PC-9 (cell line): ENCODE measurements at regions not wholly inside any gene's neighbourhood (a gene's known extent, or its start where the extent isn't known, plus 50 kb on each side); places are given as distances from the start of the nearest gene placed in this dataset.
A peak's percentile ranks its signal among the peaks of the same experiment; 100 is the strongest.

Experiments used
- BruUV-seq: library from RNA; stranded (reverse); fragments of 400-500 nt; replicated peaks from 2 replicates; lab custom pipeline; 2021; lab: Mats Ljungman, UMichigan
- CTCF ChIA-PET: fragments of 300-600 bp; sonication (Branson Sonifier 250); formaldehyde crosslinking; loops from one replicate; lab custom pipeline; 2022; ENCODE audit warnings: antibody characterized with exemption; lab: Charles Lee
- POLR2A ChIA-PET: fragments of 300-600 bp; sonication (Branson Sonifier 250); formaldehyde crosslinking; loops from one replicate; lab custom pipeline; 2022; ENCODE audit warnings: antibody characterized with exemption; ENCODE audit not compliant: unreplicated experiment; lab: Charles Lee
- DNase-seq, 2 experiments: peaks; one replicate each; pipeline versions ENCODE4 v3.0.0 to v3.0.0-alpha.2; 2015 to 2022; ENCODE audit warnings: mixed read lengths in 1 of 2
- H2AFZ ChIP-seq: fragments of 200-600 bp; sonication (generic); 2 replicates; pipeline ENCODE4 v1.8.1; 2017; ENCODE audit warnings: antibody characterized with exemption
- H3F3A ChIP-seq: fragments of 200-600 bp; sonication (generic); 2 replicates; pipeline ENCODE4 v1.8.1; 2017; ENCODE audit warnings: antibody characterized with exemption, mild to moderate bottlenecking, low read depth; ENCODE audit not compliant: insufficient read depth
- H3K27ac ChIP-seq: fragments of 200-600 bp; sonication (generic); 2 replicates; pipeline ENCODE4 v1.6.1; 2016; ENCODE audit warnings: mixed run types
- H3K27me3 ChIP-seq: fragments of 200-600 bp; sonication (generic); 2 replicates; pipeline ENCODE4 v1.6.1; 2016; ENCODE audit warnings: low read depth, mixed run types; ENCODE audit not compliant: insufficient read depth
- H3K36me3 ChIP-seq: fragments of 200-600 bp; sonication (generic); 2 replicates; pipeline ENCODE4 v1.6.1; 2016; ENCODE audit warnings: low read depth, mixed run types
- H3K4me1 ChIP-seq: fragments of 200-600 bp; sonication (generic); replicated peaks from 2 replicates; pipeline ENCODE4 v1.6.1; 2016; ENCODE audit warnings: mixed run types; ENCODE audit not compliant: insufficient read depth
- H3K4me2 ChIP-seq: fragments of 200-600 bp; sonication (generic); 2 replicates; pipeline ENCODE4 v1.6.1; 2017; ENCODE audit warnings: mixed run types
- H3K4me3 ChIP-seq: fragments of 200-600 bp; sonication (generic); 2 replicates; pipeline ENCODE4 v1.6.1; 2016; ENCODE audit warnings: mixed run types
- H3K79me2 ChIP-seq: fragments of 200-600 bp; sonication (generic); 2 replicates; pipeline ENCODE4 v1.6.1; 2017; ENCODE audit warnings: low read depth, mixed run types
- H3K9me2 ChIP-seq: fragments of 200-600 bp; sonication (generic); 2 replicates; pipeline ENCODE4 v1.8.1; 2017; ENCODE audit warnings: mild to moderate bottlenecking; ENCODE audit not compliant: insufficient read depth
- H3K9me3 ChIP-seq: fragments of 200-600 bp; sonication (generic); 2 replicates; pipeline ENCODE4 v1.8.1; 2016; ENCODE audit warnings: low read depth; ENCODE audit not compliant: insufficient read depth
- H4K20me1 ChIP-seq: fragments of 200-600 bp; sonication (generic); 2 replicates; pipeline ENCODE4 v1.8.1; 2017; ENCODE audit not compliant: insufficient read depth
- EZH2 ChIP-seq: fragments of 200-600 bp; sonication (generic); IDR thresholded peaks from 2 replicates; pipeline ENCODE4 v1.8.0; 2017; ENCODE audit warnings: antibody characterized with exemption, low read depth
- intact Hi-C: fragments of 100-400 bp; cut with micrococcal nuclease; formaldehyde crosslinking; loops from one replicate; pipeline ENCODE4 v1.10.0; 2022; ENCODE audit not compliant: unreplicated experiment
- TF ChIP-seq, protein P1 (sequence below): fragments of 200-600 bp; sonication (generic); conservative IDR thresholded peaks from 2 replicates; pipeline ENCODE4 v1.6.1; 2017; ENCODE audit warnings: mixed run types, antibody characterized with exemption, mild to moderate bottlenecking, moderate library complexity

GRCh38 chr3:153442799-153443487 lies 280.9 kb downstream of the RAP2B start:
- Histone ChIP-seq H3K4me1 (no peaks in the 10 kb centered on the region), H3K27ac (no peak overlapping the region), H3K36me3 (no peaks in the 10 kb centered on the region), H3F3A (no peaks in the 10 kb centered on the region), H4K20me1 (no peaks in the 10 kb centered on the region), H3K9me3 (no peaks in the 10 kb centered on the region), H2AFZ (peak overlapping the region; percentile 14; the same call in 1 of the 2 replicates), H3K79me2 (no peaks in the 10 kb centered on the region), H3K27me3 (no peaks in the 10 kb centered on the region), H3K4me2 (no peak overlapping the region), H3K4me3 (no peak overlapping the region), H3K9me2 (no peaks in the 10 kb centered on the region)
- CTCF ChIA-PET, result interaction anchor here (0.6 to 0.7 kb wide), 2 partner anchors 185 to 413 kb away, joined by 4 to 6 read pairs; no protein-coding TSS in a partner anchor
- intact Hi-C loops, result loop anchor here (10.0 kb wide), 1 partner anchor 322 kb away; no protein-coding TSS in a partner anchor
- no TSS peak for BruUV-seq
- no peak for TF ChIP-seq EZH2
- TF ChIP-seq, protein P1, sequence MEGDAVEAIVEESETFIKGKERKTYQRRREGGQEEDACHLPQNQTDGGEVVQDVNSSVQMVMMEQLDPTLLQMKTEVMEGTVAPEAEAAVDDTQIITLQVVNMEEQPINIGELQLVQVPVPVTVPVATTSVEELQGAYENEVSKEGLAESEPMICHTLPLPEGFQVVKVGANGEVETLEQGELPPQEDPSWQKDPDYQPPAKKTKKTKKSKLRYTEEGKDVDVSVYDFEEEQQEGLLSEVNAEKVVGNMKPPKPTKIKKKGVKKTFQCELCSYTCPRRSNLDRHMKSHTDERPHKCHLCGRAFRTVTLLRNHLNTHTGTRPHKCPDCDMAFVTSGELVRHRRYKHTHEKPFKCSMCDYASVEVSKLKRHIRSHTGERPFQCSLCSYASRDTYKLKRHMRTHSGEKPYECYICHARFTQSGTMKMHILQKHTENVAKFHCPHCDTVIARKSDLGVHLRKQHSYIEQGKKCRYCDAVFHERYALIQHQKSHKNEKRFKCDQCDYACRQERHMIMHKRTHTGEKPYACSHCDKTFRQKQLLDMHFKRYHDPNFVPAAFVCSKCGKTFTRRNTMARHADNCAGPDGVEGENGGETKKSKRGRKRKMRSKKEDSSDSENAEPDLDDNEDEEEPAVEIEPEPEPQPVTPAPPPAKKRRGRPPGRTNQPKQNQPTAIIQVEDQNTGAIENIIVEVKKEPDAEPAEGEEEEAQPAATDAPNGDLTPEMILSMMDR, result no peak
- POLR2A ChIA-PET, result no interaction called here
- no peak for DNase-seq

DNA sequence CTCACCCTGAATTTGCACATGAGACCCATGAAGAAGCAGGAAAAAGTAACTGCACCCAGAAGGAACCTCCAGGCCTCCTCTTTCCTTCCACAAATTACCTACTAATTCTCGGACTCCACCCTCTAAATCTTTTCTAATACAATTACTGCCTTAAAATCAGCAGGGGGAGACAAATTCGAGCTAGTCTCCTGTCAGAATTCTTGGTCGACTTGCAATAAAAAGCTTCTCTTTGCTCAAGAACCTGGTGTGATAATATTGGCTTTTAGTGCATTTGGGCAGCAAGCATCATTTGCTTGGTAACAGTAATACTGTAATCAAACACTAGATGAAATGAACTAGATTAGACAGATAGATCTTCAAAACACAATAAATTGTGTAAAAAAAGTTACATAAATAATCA lies 281.9 kb downstream of the RAP2B start:
- H2AFZ ChIP-seq, result no peak overlapping the region
- H3K4me3 ChIP-seq, result no peak overlapping the region
- CTCF ChIA-PET, result no interaction called here
- POLR2A ChIA-PET, result no interaction called here
- no peaks in the 10 kb centered on the region for H3K4me1 ChIP-seq
- H4K20me1 ChIP-seq, result no peaks in the 10 kb centered on the region
- H3K27ac ChIP-seq, result no peak overlapping the region
- no TSS peak for BruUV-seq
- DNase-seq, result no peak
- H3K9me3 ChIP-seq, result no peaks in the 10 kb centered on the region
- H3K79me2 ChIP-seq, result no peaks in the 10 kb centered on the region
- no peaks in the 10 kb centered on the region for H3K9me2 ChIP-seq
- H3K4me2 ChIP-seq, result no peak overlapping the region
- H3K27me3 ChIP-seq, result no peaks in the 10 kb centered on the region
- H3K36me3 ChIP-seq, result no peaks in the 10 kb centered on the region
- H3F3A ChIP-seq, result no peaks in the 10 kb centered on the region
- intact Hi-C loops, result loop anchor here (10.0 kb wide), 1 partner anchor 321 kb away; no protein-coding TSS in a partner anchor
- TF ChIP-seq, protein P1, result no peak; the same call in 1 of the 2 replicates
- TF ChIP-seq EZH2, result no peak

DNA sequence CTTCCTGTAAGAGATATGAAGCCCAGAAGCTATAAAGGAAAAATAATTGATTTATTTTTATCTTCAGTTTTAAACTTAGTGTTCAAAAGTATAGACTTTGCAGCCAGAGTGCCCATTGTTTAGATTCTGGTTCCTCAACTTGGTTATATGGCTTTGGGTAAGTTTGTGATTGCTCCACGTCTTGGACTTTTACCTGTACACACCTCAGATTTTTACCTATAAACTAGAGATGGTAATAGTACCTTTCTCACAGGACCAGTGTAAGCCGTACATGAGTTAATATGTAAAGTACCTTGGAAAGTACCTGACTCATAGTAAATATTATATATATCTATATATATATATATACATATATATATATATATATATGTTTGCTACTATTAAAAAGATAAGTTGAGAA lies 283.8 kb downstream of the RAP2B start:
- intact Hi-C loops, result loop anchor here (10.0 kb wide), 1 partner anchor 319 kb away; no protein-coding TSS in a partner anchor
- CTCF ChIA-PET, result no interaction called here

More for the DNA sequence above, 283.8 kb downstream of the RAP2B start:
- H3K4me1 ChIP-seq, result no peaks in the 10 kb centered on the region
- POLR2A ChIA-PET, result no interaction called here
- no peak overlapping the region for H3K4me3 ChIP-seq
- H4K20me1 ChIP-seq, result no peaks in the 10 kb centered on the region
- no peak overlapping the region for H3K4me2 ChIP-seq
- H3F3A ChIP-seq, result no peaks in the 10 kb centered on the region
- no peaks in the 10 kb centered on the region for H3K9me3 ChIP-seq
- no peak overlapping the region for H2AFZ ChIP-seq
- H3K79me2 ChIP-seq, result no peaks in the 10 kb centered on the region
- H3K27me3 ChIP-seq, result no peaks in the 10 kb centered on the region
- no peak overlapping the region for H3K27ac ChIP-seq
- TF ChIP-seq, protein P1, result no peak
- TF ChIP-seq EZH2, result no peak
- no peak for DNase-seq
- no peaks in the 10 kb centered on the region for H3K9me2 ChIP-seq
- no TSS peak for BruUV-seq
- no peaks in the 10 kb centered on the region for H3K36me3 ChIP-seq
